DOHH2 (cell line): ENCODE measurements at regions not wholly inside any gene's neighbourhood (a gene's known extent, or its start where the extent isn't known, plus 50 kb on each side); places are given as distances from the start of the nearest gene placed in this dataset.

Experiments
- H3F3A ChIP-seq: fragments of 200-600 bp; sonication (generic), shearing (Covaris generic); 2 replicates; pipeline ENCODE4 v1.6.0; 2016; ENCODE audit warnings: antibody characterized with exemption, mild to moderate bottlenecking; ENCODE audit not compliant: control insufficient read depth, insufficient read depth
- H3K27ac ChIP-seq: fragments of 200-600 bp; sonication (generic); 2 replicates; pipeline ENCODE4 v1.5.1; 2014; ENCODE audit warnings: low read depth, mild to moderate bottlenecking, low read length, moderate library complexity
- H3K27me3 ChIP-seq: fragments of 200-600 bp; sonication (generic); 2 replicates; pipeline ENCODE4 v1.6.1; 2014; ENCODE audit warnings: mild to moderate bottlenecking, low read length, mixed read lengths; ENCODE audit not compliant: control insufficient read depth
- H3K36me3 ChIP-seq: fragments of 200-600 bp; sonication (generic); 2 replicates; pipeline ENCODE4 v1.6.1; 2014; ENCODE audit warnings: mild to moderate bottlenecking, low read length, moderate library complexity, mixed read lengths; ENCODE audit not compliant: control insufficient read depth
- H3K4me1 ChIP-seq: fragments of 200-600 bp; sonication (generic); 2 replicates; pipeline ENCODE4 v1.6.1; 2014; ENCODE audit warnings: mild to moderate bottlenecking, low read length, mixed read lengths; ENCODE audit not compliant: control insufficient read depth
- H3K4me2 ChIP-seq: fragments of 200-600 bp; sonication (generic); 2 replicates; pipeline ENCODE4 v1.6.0; 2014; ENCODE audit warnings: mild to moderate bottlenecking, low read length, moderate library complexity
- H3K4me3 ChIP-seq: fragments of 200-600 bp; sonication (generic); 2 replicates; pipeline ENCODE4 v1.5.1; 2014; ENCODE audit warnings: mild to moderate bottlenecking, low read length, mixed read lengths
- H3K79me2 ChIP-seq: fragments of 200-600 bp; sonication (generic); 2 replicates; pipeline ENCODE4 v1.6.1; 2014; ENCODE audit warnings: mild to moderate bottlenecking, low read length, mixed read lengths; ENCODE audit not compliant: control insufficient read depth
- H3K9me2 ChIP-seq: fragments of 200-600 bp; sonication (generic); replicated peaks from 2 replicates; pipeline ENCODE4 v1.6.1; 2014; ENCODE audit warnings: mild to moderate bottlenecking, low read length, mixed read lengths; ENCODE audit not compliant: control insufficient read depth
- H3K9me3 ChIP-seq: fragments of 200-600 bp; sonication (generic); 2 replicates; pipeline ENCODE4 v1.6.1; 2014; ENCODE audit warnings: antibody characterized with exemption, low read length, mixed read lengths; ENCODE audit not compliant: control insufficient read depth, insufficient read depth
- H4K20me1 ChIP-seq: fragments of 200-600 bp; sonication (generic); 2 replicates; pipeline ENCODE4 v1.6.0; 2014; ENCODE audit warnings: low read depth, mild to moderate bottlenecking, antibody characterized with exemption, low read length, moderate library complexity; ENCODE audit not compliant: control insufficient read depth, insufficient read depth
- EZH2phosphoT487 ChIP-seq: fragments of 200-600 bp; sonication (generic); IDR thresholded peaks from 2 replicates; pipeline ENCODE4 v1.6.1; 2017; ENCODE audit warnings: borderline replicate concordance, mild to moderate bottlenecking, antibody characterized with exemption, low read length, moderate library complexity, mixed read lengths
- TF ChIP-seq, protein P1 (sequence below): fragments of 200-600 bp; sonication (generic); IDR thresholded peaks from one replicate; pipeline ENCODE4 v1.5.1; 2014; ENCODE audit warnings: antibody characterized with exemption, mild to moderate bottlenecking, low read depth, low read length; ENCODE audit not compliant: poor library complexity, severe bottlenecking

- H4K20me1 ChIP-seq, result no peaks in the 10 kb centered on the region
- no peak overlapping the region for H3K4me2 ChIP-seq
- no peaks in the 10 kb centered on the region for H3F3A ChIP-seq
- H3K9me3 ChIP-seq, result no peaks in the 10 kb centered on the region
- no peaks in the 10 kb centered on the region for H3K36me3 ChIP-seq
- no peaks in the 10 kb centered on the region for H3K79me2 ChIP-seq
- no peak overlapping the region for H3K4me3 ChIP-seq
- H3K9me2 ChIP-seq, result no peaks in the 10 kb centered on the region
- H3K27me3 ChIP-seq, result no peaks in the 10 kb centered on the region
- no peaks in the 10 kb centered on the region for H3K4me1 ChIP-seq
- H3K27ac ChIP-seq, result no peak overlapping the region
- TF ChIP-seq, protein P1, sequence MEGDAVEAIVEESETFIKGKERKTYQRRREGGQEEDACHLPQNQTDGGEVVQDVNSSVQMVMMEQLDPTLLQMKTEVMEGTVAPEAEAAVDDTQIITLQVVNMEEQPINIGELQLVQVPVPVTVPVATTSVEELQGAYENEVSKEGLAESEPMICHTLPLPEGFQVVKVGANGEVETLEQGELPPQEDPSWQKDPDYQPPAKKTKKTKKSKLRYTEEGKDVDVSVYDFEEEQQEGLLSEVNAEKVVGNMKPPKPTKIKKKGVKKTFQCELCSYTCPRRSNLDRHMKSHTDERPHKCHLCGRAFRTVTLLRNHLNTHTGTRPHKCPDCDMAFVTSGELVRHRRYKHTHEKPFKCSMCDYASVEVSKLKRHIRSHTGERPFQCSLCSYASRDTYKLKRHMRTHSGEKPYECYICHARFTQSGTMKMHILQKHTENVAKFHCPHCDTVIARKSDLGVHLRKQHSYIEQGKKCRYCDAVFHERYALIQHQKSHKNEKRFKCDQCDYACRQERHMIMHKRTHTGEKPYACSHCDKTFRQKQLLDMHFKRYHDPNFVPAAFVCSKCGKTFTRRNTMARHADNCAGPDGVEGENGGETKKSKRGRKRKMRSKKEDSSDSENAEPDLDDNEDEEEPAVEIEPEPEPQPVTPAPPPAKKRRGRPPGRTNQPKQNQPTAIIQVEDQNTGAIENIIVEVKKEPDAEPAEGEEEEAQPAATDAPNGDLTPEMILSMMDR, result no peak
- no peak for TF ChIP-seq EZH2phosphoT487
Measured at GRCh38 chr16:86777381-86777946, 199.1 kb downstream of the FOXL1 start.

DNA sequence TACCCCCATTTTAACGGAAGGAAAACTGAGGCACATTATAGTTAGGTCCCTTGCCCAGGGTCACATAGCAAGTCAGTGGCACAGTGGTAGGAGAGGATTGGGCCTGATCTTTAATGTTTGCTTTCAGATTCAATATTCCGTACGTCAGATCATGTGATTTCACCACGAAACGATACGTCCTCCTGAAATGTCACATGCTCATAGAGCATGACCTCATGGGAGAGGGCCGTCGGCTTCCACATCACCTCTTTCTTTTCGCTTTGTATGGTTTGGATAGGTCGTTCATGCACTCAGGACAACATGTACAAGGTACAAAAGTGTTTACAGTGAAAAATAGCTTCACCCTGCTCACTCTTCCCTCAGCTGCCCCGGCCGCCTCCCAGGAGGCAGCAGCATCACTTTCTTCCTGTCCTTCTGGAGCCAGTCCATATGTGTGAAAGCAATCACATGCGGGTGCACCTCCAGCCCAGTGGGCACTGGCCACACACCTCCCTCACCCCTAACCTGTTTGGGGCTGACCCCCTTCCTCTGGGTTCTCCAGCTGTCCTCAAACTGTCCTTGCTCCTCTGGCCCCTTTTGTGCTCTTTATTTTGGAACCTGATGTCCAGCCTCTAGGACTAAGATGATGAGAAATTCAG lies 199.9 kb downstream of the FOXL1 start:
- Histone ChIP-seq H3K36me3 (no peaks in the 10 kb centered on the region), H4K20me1 (no peaks in the 10 kb centered on the region), H3K4me1 (no peaks in the 10 kb centered on the region), H3K4me2 (no peak overlapping the region), H3K9me2 (no peaks in the 10 kb centered on the region), H3K27me3 (no peaks in the 10 kb centered on the region), H3K4me3 (no peak overlapping the region), H3K79me2 (no peaks in the 10 kb centered on the region), H3K9me3 (no peaks in the 10 kb centered on the region), H3K27ac (no peak overlapping the region), H3F3A (no peaks in the 10 kb centered on the region)
- TF ChIP-seq EZH2phosphoT487, result no peak
- TF ChIP-seq, protein P1, result no peak

GRCh38 chr16:86778978-86779377 lies 200.6 kb downstream of the FOXL1 start:
- H3K27me3 ChIP-seq, result no peaks in the 10 kb centered on the region
- H3K79me2 ChIP-seq, result no peaks in the 10 kb centered on the region
- no peaks in the 10 kb centered on the region for H3K36me3 ChIP-seq
- H3K4me3 ChIP-seq, result no peak overlapping the region
- H3F3A ChIP-seq, result no peaks in the 10 kb centered on the region
- no peaks in the 10 kb centered on the region for H3K9me2 ChIP-seq
- H3K4me2 ChIP-seq, result no peak overlapping the region
- TF ChIP-seq, protein P1, result no peak
- no peak for TF ChIP-seq EZH2phosphoT487
- no peak overlapping the region for H3K27ac ChIP-seq
- H3K9me3 ChIP-seq, result no peaks in the 10 kb centered on the region
- H4K20me1 ChIP-seq, result no peaks in the 10 kb centered on the region
- H3K4me1 ChIP-seq, result no peaks in the 10 kb centered on the region
